Liver (tissue), 3 donors: ENCODE measurements at regions not wholly inside any gene's neighbourhood (a gene's known extent, or its start where the extent isn't known, plus 50 kb on each side); places are given as distances from the start of the nearest gene placed in this dataset.

Experiments used
- ATF3 ChIP-seq: IDR thresholded peaks from 2 replicates; pipeline ENCODE4 v1.6.1; 2016; ENCODE audit warnings: antibody characterized with exemption
- EGR1 ChIP-seq, 2 donors: IDR thresholded peaks; 2 replicates each; pipeline ENCODE4 v1.6.1; 2016 to 2018; ENCODE audit warnings: antibody characterized with exemption in 2 of 2, low read depth in 2 of 2
- FOXA1 ChIP-seq: IDR thresholded peaks from 2 replicates; pipeline ENCODE4 v1.6.1; 2016; ENCODE audit warnings: antibody characterized with exemption
- GABPA ChIP-seq, 2 donors: IDR thresholded peaks in 1 of 2; conservative IDR thresholded peaks in 1 of 2; 2 replicates each; pipeline ENCODE4 v1.6.1; 2016; ENCODE audit warnings: antibody characterized with exemption in 2 of 2, mild to moderate bottlenecking in 1 of 2, moderate library complexity in 1 of 2
- NR2F2 ChIP-seq: IDR thresholded peaks from 2 replicates; pipeline ENCODE4 v1.6.1; 2016; ENCODE audit warnings: antibody characterized with exemption
- RAD21 ChIP-seq, 2 donors: IDR thresholded peaks; 2 replicates each; pipeline ENCODE4 v1.6.1; 2016; ENCODE audit warnings: antibody characterized with exemption in 2 of 2, mild to moderate bottlenecking in 2 of 2
- REST ChIP-seq: IDR thresholded peaks from 2 replicates; pipeline ENCODE4 v1.6.1; 2016; ENCODE audit warnings: antibody characterized with exemption, mild to moderate bottlenecking
- RXRA ChIP-seq, 2 donors: IDR thresholded peaks; 2 replicates each; pipeline ENCODE4 v1.6.1; 2017 to 2018; ENCODE audit warnings: antibody characterized with exemption in 2 of 2, mild to moderate bottlenecking in 1 of 2
- SP1 ChIP-seq: IDR thresholded peaks from 2 replicates; pipeline ENCODE4 v1.6.1; 2018; ENCODE audit warnings: antibody characterized with exemption, mild to moderate bottlenecking
- TAF1 ChIP-seq: conservative IDR thresholded peaks from 2 replicates; pipeline ENCODE4 v1.6.1; 2016; ENCODE audit warnings: antibody characterized with exemption, mild to moderate bottlenecking
- YY1 ChIP-seq: IDR thresholded peaks from 2 replicates; pipeline ENCODE4 v1.6.1; 2016; ENCODE audit warnings: antibody characterized with exemption, mild to moderate bottlenecking
- TF ChIP-seq, protein P1 (sequence below): fragments of 150-350 bp; IDR thresholded peaks from 2 replicates; pipeline ENCODE4 v1.5.1; 2017; ENCODE audit warnings: improper control_type of control experiment, low read depth, low read length; ENCODE audit not compliant: missing input control
- TF ChIP-seq, protein P2 (sequence below): IDR thresholded peaks from 2 replicates; pipeline ENCODE4 v1.6.1; 2016; ENCODE audit warnings: antibody characterized with exemption
- donor health status: healthy.
- donor health status: healthy.

- no peak for TF ChIP-seq ATF3
- TF ChIP-seq, protein P1, sequence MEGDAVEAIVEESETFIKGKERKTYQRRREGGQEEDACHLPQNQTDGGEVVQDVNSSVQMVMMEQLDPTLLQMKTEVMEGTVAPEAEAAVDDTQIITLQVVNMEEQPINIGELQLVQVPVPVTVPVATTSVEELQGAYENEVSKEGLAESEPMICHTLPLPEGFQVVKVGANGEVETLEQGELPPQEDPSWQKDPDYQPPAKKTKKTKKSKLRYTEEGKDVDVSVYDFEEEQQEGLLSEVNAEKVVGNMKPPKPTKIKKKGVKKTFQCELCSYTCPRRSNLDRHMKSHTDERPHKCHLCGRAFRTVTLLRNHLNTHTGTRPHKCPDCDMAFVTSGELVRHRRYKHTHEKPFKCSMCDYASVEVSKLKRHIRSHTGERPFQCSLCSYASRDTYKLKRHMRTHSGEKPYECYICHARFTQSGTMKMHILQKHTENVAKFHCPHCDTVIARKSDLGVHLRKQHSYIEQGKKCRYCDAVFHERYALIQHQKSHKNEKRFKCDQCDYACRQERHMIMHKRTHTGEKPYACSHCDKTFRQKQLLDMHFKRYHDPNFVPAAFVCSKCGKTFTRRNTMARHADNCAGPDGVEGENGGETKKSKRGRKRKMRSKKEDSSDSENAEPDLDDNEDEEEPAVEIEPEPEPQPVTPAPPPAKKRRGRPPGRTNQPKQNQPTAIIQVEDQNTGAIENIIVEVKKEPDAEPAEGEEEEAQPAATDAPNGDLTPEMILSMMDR, result no peak
- no peak for TF ChIP-seq SP1
- TF ChIP-seq FOXA1, result no peak
- TF ChIP-seq RAD21 (IDR thresholded peaks at IDR 0.05), result no peak
- TF ChIP-seq EGR1 (IDR thresholded peaks at IDR 0.05; ENCODE audit: low read depth in 2 of 2), result no peak
- TF ChIP-seq REST, result no peak
- no peak for TF ChIP-seq TAF1
- TF ChIP-seq YY1, result no peak
- TF ChIP-seq NR2F2, result no peak
- no peak for TF ChIP-seq RXRA (IDR thresholded peaks at IDR 0.05)
- TF ChIP-seq, protein P2, sequence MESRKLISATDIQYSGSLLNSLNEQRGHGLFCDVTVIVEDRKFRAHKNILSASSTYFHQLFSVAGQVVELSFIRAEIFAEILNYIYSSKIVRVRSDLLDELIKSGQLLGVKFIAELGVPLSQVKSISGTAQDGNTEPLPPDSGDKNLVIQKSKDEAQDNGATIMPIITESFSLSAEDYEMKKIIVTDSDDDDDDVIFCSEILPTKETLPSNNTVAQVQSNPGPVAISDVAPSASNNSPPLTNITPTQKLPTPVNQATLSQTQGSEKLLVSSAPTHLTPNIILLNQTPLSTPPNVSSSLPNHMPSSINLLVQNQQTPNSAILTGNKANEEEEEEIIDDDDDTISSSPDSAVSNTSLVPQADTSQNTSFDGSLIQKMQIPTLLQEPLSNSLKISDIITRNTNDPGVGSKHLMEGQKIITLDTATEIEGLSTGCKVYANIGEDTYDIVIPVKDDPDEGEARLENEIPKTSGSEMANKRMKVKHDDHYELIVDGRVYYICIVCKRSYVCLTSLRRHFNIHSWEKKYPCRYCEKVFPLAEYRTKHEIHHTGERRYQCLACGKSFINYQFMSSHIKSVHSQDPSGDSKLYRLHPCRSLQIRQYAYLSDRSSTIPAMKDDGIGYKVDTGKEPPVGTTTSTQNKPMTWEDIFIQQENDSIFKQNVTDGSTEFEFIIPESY, result no peak
- TF ChIP-seq GABPA (IDR thresholded peaks at IDR 0.05 in 1 of 2, conservative IDR thresholded peaks at IDR 0.05 in 1 of 2), result no peak
These were observed 322.4 kb downstream of the TMEM161B start for GRCh38 chr5:87946271-87946670.
